ENCODE measurements at regions not wholly inside any gene's neighbourhood (a gene's known extent, or its start where the extent isn't known, plus 50 kb on each side); places are given as distances from the start of the nearest gene placed in this dataset.

DNA sequence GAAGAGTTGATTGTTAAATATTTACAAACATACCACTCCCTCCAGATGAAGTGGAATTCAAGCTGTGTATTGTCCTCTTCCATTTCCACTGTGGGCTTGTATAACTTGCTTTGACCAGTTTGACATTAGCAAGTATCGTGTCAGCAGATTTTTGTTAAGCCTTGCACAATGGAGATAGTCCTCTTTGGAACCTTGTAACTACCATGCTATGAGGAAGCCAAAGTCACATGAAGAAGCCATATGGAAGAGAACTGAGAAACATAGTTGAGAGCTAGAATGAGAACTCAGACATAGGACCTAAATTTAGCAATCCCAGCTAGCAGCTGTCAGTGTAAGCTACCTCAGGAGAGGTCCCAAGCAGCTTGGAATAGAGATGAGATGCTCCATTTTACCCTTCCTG lies 889.2 kb downstream of the PDCD6IP start (continued):
- TF ChIP-seq, protein P1, sequence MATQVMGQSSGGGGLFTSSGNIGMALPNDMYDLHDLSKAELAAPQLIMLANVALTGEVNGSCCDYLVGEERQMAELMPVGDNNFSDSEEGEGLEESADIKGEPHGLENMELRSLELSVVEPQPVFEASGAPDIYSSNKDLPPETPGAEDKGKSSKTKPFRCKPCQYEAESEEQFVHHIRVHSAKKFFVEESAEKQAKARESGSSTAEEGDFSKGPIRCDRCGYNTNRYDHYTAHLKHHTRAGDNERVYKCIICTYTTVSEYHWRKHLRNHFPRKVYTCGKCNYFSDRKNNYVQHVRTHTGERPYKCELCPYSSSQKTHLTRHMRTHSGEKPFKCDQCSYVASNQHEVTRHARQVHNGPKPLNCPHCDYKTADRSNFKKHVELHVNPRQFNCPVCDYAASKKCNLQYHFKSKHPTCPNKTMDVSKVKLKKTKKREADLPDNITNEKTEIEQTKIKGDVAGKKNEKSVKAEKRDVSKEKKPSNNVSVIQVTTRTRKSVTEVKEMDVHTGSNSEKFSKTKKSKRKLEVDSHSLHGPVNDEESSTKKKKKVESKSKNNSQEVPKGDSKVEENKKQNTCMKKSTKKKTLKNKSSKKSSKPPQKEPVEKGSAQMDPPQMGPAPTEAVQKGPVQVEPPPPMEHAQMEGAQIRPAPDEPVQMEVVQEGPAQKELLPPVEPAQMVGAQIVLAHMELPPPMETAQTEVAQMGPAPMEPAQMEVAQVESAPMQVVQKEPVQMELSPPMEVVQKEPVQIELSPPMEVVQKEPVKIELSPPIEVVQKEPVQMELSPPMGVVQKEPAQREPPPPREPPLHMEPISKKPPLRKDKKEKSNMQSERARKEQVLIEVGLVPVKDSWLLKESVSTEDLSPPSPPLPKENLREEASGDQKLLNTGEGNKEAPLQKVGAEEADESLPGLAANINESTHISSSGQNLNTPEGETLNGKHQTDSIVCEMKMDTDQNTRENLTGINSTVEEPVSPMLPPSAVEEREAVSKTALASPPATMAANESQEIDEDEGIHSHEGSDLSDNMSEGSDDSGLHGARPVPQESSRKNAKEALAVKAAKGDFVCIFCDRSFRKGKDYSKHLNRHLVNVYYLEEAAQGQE (IDR thresholded peaks at IDR 0.05; ENCODE audit: unreplicated experiment) = no peak
- no peak for TF ChIP-seq CREB1 (CRISPR knock-in tag; IDR thresholded peaks at IDR 0.05; ENCODE audit: low read depth)
- TF ChIP-seq, protein P2, sequence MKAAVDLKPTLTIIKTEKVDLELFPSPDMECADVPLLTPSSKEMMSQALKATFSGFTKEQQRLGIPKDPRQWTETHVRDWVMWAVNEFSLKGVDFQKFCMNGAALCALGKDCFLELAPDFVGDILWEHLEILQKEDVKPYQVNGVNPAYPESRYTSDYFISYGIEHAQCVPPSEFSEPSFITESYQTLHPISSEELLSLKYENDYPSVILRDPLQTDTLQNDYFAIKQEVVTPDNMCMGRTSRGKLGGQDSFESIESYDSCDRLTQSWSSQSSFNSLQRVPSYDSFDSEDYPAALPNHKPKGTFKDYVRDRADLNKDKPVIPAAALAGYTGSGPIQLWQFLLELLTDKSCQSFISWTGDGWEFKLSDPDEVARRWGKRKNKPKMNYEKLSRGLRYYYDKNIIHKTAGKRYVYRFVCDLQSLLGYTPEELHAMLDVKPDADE (IDR thresholded peaks at IDR 0.05) = no peak
- TF ChIP-seq, protein P3, sequence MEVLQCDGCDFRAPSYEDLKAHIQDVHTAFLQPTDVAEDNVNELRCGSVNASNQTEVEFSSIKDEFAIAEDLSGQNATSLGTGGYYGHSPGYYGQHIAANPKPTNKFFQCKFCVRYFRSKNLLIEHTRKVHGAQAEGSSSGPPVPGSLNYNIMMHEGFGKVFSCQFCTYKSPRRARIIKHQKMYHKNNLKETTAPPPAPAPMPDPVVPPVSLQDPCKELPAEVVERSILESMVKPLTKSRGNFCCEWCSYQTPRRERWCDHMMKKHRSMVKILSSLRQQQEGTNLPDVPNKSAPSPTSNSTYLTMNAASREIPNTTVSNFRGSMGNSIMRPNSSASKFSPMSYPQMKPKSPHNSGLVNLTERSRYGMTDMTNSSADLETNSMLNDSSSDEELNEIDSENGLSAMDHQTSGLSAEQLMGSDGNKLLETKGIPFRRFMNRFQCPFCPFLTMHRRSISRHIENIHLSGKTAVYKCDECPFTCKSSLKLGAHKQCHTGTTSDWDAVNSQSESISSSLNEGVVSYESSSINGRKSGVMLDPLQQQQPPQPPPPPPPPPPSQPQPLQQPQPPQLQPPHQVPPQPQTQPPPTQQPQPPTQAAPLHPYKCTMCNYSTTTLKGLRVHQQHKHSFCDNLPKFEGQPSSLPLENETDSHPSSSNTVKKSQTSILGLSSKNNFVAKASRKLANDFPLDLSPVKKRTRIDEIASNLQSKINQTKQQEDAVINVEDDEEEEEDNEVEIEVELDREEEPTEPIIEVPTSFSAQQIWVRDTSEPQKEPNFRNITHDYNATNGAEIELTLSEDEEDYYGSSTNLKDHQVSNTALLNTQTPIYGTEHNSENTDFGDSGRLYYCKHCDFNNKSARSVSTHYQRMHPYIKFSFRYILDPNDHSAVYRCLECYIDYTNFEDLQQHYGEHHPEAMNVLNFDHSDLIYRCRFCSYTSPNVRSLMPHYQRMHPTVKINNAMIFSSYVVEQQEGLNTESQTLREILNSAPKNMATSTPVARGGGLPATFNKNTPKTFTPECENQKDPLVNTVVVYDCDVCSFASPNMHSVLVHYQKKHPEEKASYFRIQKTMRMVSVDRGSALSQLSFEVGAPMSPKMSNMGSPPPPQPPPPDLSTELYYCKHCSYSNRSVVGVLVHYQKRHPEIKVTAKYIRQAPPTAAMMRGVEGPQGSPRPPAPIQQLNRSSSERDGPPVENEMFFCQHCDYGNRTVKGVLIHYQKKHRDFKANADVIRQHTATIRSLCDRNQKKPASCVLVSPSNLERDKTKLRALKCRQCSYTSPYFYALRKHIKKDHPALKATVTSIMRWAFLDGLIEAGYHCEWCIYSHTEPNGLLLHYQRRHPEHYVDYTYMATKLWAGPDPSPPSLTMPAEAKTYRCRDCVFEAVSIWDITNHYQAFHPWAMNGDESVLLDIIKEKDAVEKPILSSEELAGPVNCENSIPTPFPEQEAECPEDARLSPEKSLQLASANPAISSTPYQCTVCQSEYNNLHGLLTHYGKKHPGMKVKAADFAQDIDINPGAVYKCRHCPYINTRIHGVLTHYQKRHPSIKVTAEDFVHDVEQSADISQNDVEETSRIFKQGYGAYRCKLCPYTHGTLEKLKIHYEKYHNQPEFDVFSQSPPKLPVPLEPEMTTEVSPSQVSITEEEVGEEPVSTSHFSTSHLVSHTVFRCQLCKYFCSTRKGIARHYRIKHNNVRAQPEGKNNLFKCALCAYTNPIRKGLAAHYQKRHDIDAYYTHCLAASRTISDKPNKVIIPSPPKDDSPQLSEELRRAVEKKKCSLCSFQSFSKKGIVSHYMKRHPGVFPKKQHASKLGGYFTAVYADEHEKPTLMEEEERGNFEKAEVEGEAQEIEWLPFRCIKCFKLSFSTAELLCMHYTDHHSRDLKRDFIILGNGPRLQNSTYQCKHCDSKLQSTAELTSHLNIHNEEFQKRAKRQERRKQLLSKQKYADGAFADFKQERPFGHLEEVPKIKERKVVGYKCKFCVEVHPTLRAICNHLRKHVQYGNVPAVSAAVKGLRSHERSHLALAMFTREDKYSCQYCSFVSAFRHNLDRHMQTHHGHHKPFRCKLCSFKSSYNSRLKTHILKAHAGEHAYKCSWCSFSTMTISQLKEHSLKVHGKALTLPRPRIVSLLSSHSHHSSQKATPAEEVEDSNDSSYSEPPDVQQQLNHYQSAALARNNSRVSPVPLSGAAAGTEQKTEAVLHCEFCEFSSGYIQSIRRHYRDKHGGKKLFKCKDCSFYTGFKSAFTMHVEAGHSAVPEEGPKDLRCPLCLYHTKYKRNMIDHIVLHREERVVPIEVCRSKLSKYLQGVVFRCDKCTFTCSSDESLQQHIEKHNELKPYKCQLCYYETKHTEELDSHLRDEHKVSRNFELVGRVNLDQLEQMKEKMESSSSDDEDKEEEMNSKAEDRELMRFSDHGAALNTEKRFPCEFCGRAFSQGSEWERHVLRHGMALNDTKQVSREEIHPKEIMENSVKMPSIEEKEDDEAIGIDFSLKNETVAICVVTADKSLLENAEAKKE (CRISPR knock-in tag; IDR thresholded peaks at IDR 0.05) = no peak

DNA sequence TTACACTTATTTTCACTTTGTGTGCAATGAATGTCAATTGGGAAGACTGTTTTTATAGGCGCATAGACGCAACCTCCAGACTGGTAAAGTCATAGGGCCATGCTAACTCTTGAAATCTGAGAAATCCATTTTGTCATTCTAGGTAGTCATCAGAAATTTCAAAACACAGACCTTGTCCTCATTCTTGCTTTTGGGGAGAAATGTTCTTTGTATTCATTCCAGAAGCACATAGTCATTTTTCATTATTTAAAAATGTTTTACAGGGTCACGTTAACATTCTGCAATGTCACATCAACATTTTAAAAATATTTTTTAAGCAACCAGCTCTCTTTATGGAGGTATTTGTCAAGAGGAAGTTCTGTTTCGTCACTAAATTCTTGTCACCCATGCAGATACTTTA lies 898.4 kb downstream of the PDCD6IP start:
- peaks cover 25% of the 10 kb centered on the region for H3K36me3 Mint-ChIP-seq (ENCODE audit: low read depth)
- 0 out of 2 replicates have a peak, but pooled peaks cover 3% of the 10 kb centered on the region for H3K9me2 ChIP-seq (ENCODE audit: insufficient read depth)
- no peak for ATAC-seq
- TF ChIP-seq, protein P3 (CRISPR knock-in tag; IDR thresholded peaks at IDR 0.05) = no peak

More for the DNA sequence above, 898.4 kb downstream of the PDCD6IP start:
- H3K4me2 ChIP-seq = no peak overlapping the region
- H3K27me3 ChIP-seq (ENCODE audit: insufficient read depth) = no peaks in the 10 kb centered on the region
- Mint-ChIP-seq H3K4me1 (no peaks in the 10 kb centered on the region), H3K9me3 (peaks cover 29% of the 10 kb centered on the region), H3K27ac (no peak overlapping the region), H3K4me3 (no peak overlapping the region), H3K27me3 (ENCODE audit: insufficient read depth, low read depth, poor library complexity) (no peaks in the 10 kb centered on the region)
- H4K20me1 ChIP-seq (replicated peaks; ENCODE audit: insufficient read depth) = no peaks in the 10 kb centered on the region
- H3F3A ChIP-seq (replicated peaks; ENCODE audit: low read depth) = no peaks in the 10 kb centered on the region
- H3K27ac ChIP-seq (ENCODE audit: low read depth) = no peak overlapping the region
- H3K4me3 ChIP-seq = no peak overlapping the region
- H3K4me1 ChIP-seq (ENCODE audit: insufficient read depth) = no peaks in the 10 kb centered on the region
- peaks cover 2% of the 10 kb centered on the region for H3K36me3 ChIP-seq (ENCODE audit: insufficient read depth)
- DNase-seq (ENCODE audit: low spot score) = no peak
- H2AFZ ChIP-seq = no peak overlapping the region
- H3K79me2 ChIP-seq (replicated peaks; ENCODE audit: insufficient read depth) = no peaks in the 10 kb centered on the region

Measured in GM23338 (cell line).